ENCODE measurements at regions not wholly inside any gene's neighbourhood (a gene's known extent, or its start where the extent isn't known, plus 50 kb on each side); places are given as distances from the start of the nearest gene placed in this dataset.

DNA sequence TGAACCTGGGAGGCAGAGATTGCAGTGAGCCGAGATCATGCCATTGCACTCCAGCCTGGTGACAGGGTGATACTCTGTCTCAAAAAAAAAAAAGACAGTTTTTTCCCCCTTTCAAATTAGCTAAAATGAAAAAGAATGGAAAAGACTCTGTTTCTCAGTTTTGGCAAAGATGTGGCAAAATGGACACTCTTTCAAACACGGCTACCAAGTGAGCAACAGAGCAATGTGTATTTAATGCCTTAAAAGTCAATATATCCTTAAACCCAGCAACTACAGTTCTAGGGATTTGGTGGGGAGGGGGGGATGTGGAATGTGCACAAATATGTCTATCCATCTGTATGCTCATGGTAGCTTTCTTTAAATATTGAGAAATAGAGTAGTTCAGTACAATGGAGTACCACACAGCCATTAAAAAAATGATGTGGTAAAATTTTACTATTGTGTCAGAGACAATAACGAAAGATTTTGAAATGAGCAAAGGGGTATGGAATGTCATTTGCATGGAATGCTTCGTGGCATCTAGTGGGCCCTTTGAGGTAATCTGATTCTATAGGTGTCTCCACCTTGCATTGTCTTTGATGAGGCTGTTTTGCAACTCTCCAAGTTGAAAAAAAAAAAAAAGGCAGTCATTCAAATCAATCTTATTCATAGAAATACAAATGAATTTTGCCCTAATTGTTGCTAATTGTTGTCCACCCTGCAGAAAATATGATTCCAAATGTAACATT, 108.1 kb downstream of the AXIN2 start:
- Histone ChIP-seq H3K27ac (ENCODE audit: insufficient read depth, low read length) (no peak overlapping the region), H3K79me1 (ENCODE audit: low read depth in 1 of 2, low read length in 2 of 2) (no peaks in the 10 kb centered on the region), H3K23ac (ENCODE audit: low read depth, low read length) (no peak overlapping the region), H3K27me3 (ENCODE audit: control insufficient read depth, insufficient read depth, low read length) (peaks cover 12% of the 10 kb centered on the region), H3K9me1 (ENCODE audit: insufficient read depth, low read length) (no peaks in the 10 kb centered on the region; the same call in 1 of the 2 replicates), H3K14ac (replicated peaks; ENCODE audit: low read depth, low read length) (no peak overlapping the region), H4K5ac (ENCODE audit: low read depth, low read length) (no peak overlapping the region), H3K4me3 (ENCODE audit: insufficient read depth, low read depth, low read length) (no peak overlapping the region), H3K4ac (ENCODE audit: low read depth, low read length) (no peak overlapping the region), H3K4me2 (ENCODE audit: low read depth, low read length) (no peak overlapping the region), H2BK5ac (ENCODE audit: low read depth, low read length, poor library complexity, severe bottlenecking) (no peak overlapping the region), H3K9me3 (ENCODE audit: control insufficient read depth, insufficient read depth, low read length) (no peaks in the 10 kb centered on the region), H3K56ac (ENCODE audit: extremely low read depth, insufficient read depth, low read length) (no peak overlapping the region), H2BK120ac (ENCODE audit: low read depth, low read length) (no peak overlapping the region), H2AK9ac (replicated peaks; ENCODE audit: low read depth, low read length, poor library complexity) (no peak overlapping the region), H2BK20ac (ENCODE audit: low read depth, low read length) (no peak overlapping the region), H2BK15ac (ENCODE audit: low read depth, low read length) (no peak overlapping the region), H3K4me1 (ENCODE audit: control insufficient read depth, insufficient read depth, low read length) (no peaks in the 10 kb centered on the region), H2AFZ (replicated peaks; ENCODE audit: low read length, poor library complexity) (no peak overlapping the region), H2AK5ac (ENCODE audit: low read depth, low read length) (no peak overlapping the region), H4K91ac (ENCODE audit: insufficient read depth, low read depth, low read length) (no peak overlapping the region), H3K9ac (ENCODE audit: low read depth, low read length) (no peak overlapping the region), H3K36me3 (ENCODE audit: control insufficient read depth, insufficient read depth, low read length) (no peaks in the 10 kb centered on the region), H4K20me1 (ENCODE audit: insufficient read depth, low read length) (no peaks in the 10 kb centered on the region), H3K18ac (ENCODE audit: low read depth, low read length) (no peak overlapping the region), H4K8ac (ENCODE audit: low read depth in 2 of 2, low read length in 2 of 2) (no peak overlapping the region)
- dilution Hi-C loops (cut with HindIII; ENCODE audit: low sequenced_read_pairs, unreplicated experiment) = no loop called here
- in situ Hi-C loops (cut with MboI; ENCODE audit: low sequenced_read_pairs) = no loop called here
- TF ChIP-seq SMC3 (IDR thresholded peaks at IDR 0.05; ENCODE audit: low read depth, low read length) (no peak), BHLHE40 (IDR thresholded peaks at IDR 0.05; ENCODE audit: low read depth, low read length) (no peak), RAD21 (IDR thresholded peaks at IDR 0.05; ENCODE audit: low read length) (no peak), CHD1 (IDR thresholded peaks at IDR 0.05; ENCODE audit: low read depth, low read length) (no peak), CEBPB (IDR thresholded peaks at IDR 0.05; ENCODE audit: low read depth, low read length) (no peak), MAZ (IDR thresholded peaks at IDR 0.05; ENCODE audit: borderline replicate concordance, low read depth, low read length) (no peak), MAFK (IDR thresholded peaks at IDR 0.05; ENCODE audit: low read depth, low read length) (no peak), FOS (IDR thresholded peaks at IDR 0.05; ENCODE audit: low read depth, low read length) (no peak), RFX5 (IDR thresholded peaks at IDR 0.05; ENCODE audit: low read depth, low read length) (no peak), MXI1 (IDR thresholded peaks at IDR 0.05; ENCODE audit: borderline replicate concordance, low read depth, low read length) (no peak), POLR2A (IDR thresholded peaks at IDR 0.05; ENCODE audit: low read depth, low read length) (no peak)
- TF ChIP-seq, protein P1, sequence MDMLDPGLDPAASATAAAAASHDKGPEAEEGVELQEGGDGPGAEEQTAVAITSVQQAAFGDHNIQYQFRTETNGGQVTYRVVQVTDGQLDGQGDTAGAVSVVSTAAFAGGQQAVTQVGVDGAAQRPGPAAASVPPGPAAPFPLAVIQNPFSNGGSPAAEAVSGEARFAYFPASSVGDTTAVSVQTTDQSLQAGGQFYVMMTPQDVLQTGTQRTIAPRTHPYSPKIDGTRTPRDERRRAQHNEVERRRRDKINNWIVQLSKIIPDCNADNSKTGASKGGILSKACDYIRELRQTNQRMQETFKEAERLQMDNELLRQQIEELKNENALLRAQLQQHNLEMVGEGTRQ (IDR thresholded peaks at IDR 0.05; ENCODE audit: low read depth, low read length) = no peak
- TF ChIP-seq, protein P2, sequence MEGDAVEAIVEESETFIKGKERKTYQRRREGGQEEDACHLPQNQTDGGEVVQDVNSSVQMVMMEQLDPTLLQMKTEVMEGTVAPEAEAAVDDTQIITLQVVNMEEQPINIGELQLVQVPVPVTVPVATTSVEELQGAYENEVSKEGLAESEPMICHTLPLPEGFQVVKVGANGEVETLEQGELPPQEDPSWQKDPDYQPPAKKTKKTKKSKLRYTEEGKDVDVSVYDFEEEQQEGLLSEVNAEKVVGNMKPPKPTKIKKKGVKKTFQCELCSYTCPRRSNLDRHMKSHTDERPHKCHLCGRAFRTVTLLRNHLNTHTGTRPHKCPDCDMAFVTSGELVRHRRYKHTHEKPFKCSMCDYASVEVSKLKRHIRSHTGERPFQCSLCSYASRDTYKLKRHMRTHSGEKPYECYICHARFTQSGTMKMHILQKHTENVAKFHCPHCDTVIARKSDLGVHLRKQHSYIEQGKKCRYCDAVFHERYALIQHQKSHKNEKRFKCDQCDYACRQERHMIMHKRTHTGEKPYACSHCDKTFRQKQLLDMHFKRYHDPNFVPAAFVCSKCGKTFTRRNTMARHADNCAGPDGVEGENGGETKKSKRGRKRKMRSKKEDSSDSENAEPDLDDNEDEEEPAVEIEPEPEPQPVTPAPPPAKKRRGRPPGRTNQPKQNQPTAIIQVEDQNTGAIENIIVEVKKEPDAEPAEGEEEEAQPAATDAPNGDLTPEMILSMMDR (conservative IDR thresholded peaks at IDR 0.05; ENCODE audit: low read depth, low read length) = no peak
- TF ChIP-seq, protein P3, sequence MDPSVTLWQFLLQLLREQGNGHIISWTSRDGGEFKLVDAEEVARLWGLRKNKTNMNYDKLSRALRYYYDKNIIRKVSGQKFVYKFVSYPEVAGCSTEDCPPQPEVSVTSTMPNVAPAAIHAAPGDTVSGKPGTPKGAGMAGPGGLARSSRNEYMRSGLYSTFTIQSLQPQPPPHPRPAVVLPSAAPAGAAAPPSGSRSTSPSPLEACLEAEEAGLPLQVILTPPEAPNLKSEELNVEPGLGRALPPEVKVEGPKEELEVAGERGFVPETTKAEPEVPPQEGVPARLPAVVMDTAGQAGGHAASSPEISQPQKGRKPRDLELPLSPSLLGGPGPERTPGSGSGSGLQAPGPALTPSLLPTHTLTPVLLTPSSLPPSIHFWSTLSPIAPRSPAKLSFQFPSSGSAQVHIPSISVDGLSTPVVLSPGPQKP (IDR thresholded peaks at IDR 0.05; ENCODE audit: borderline replicate concordance, low read depth, low read length) = no peak
- BruUV-seq (replicated peaks) = no TSS peak
- ChIA-PET POLR2A (ENCODE audit: unreplicated experiment) (no interaction called here), CTCF (interaction anchor here (0.6 kb wide), 1 partner anchor 20 kb away, joined by 5 read pairs; no protein-coding TSS in a partner anchor)
- ATAC-seq (ENCODE audit: low read depth) (no peak), DNase-seq (no peak)
- no CpG with 5 or more reads among the region's 4 CpGs for WGBS, 2 experiments (ENCODE audit: extremely low coverage in 2 of 2, insufficient read length in 1 of 2)
- intact Hi-C loops (cut with micrococcal nuclease) = no loop called here

All from IMR-90 (cell line).